ENCODE measurements at regions not wholly inside any gene's neighbourhood (a gene's known extent, or its start where the extent isn't known, plus 50 kb on each side); places are given as distances from the start of the nearest gene placed in this dataset.

DNA sequence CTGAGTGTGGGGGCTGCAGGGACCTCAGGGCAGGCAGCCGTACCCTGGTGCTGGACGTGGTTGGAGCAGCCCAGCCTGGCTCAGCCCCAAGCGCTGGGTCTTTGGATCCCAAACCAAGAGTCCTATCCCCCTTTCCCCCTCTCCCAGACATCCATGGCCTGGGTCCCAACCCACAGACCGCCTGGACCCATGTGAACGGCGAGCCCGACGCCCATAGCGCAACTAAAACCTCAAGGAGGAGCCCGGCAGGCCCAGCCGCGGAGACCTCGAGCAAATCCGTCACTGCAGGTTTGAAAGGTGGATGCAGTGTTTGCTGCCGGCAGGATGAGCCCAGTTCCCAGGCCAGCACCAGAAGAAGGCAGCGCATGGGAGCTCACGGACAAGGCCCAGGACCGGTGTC lies 337.0 kb downstream of the BRD1 start:
- no peak for TF ChIP-seq CTCF (IDR thresholded peaks at IDR 0.05)
- TF ChIP-seq POLR2A (IDR thresholded peaks at IDR 0.05) = no peak
